CD14-positive monocyte (primary cell): ENCODE measurements at regions not wholly inside any gene's neighbourhood (a gene's known extent, or its start where the extent isn't known, plus 50 kb on each side); places are given as distances from the start of the nearest gene placed in this dataset.
"Not testable (repeated sequence)": the region's sequence is repeated elsewhere in the genome, so short reads cannot be mapped to it uniquely, and the experiment has no call there.

ENCODE experiments used
- DNase-seq, 3 donors: peaks; one replicate each; pipeline ENCODE4 v3.0.0-alpha.2; 2011 to 2022
- H2AFZ ChIP-seq: 2 replicates; pipeline ENCODE4 v1.6.0; 2012; ENCODE audit warnings: mild to moderate bottlenecking, low read depth, low read length, inconsistent platforms; ENCODE audit not compliant: insufficient read depth, poor library complexity, severe bottlenecking
- H3K27ac ChIP-seq, 2 donors: 1 replicate in 1 of 2; 2 replicates in 1 of 2; pipeline ENCODE4 v1.5.1; 2012 to 2013; ENCODE audit warnings: low read length in 2 of 2, control low read depth in 1 of 2, inconsistent platforms in 1 of 2, low read depth in 1 of 2, mild to moderate bottlenecking in 1 of 2
- H3K27me3 ChIP-seq, 2 donors: one replicate each; pipeline versions ENCODE4 v1.6.0 to v1.6.1; 2011 to 2013; ENCODE audit warnings: low read length in 2 of 2; ENCODE audit not compliant: control insufficient read depth in 2 of 2, insufficient read depth in 2 of 2
- H3K36me3 ChIP-seq, 2 donors: replicated peaks in 1 of 2; 1 replicate in 1 of 2; 2 replicates in 1 of 2; pipeline versions ENCODE4 v1.5.1 to v1.6.1; 2012 to 2013; ENCODE audit warnings: low read length in 2 of 2, control low read depth in 1 of 2, inconsistent platforms in 1 of 2, mild to moderate bottlenecking in 1 of 2; ENCODE audit not compliant: insufficient read depth in 2 of 2, control insufficient read depth in 1 of 2
- H3K4me1 ChIP-seq, 2 donors: 1 replicate in 1 of 2; 2 replicates in 1 of 2; pipeline versions ENCODE4 v1.5.1 to v1.6.1; 2012 to 2013; ENCODE audit warnings: low read length in 2 of 2, control low read depth in 1 of 2, inconsistent platforms in 1 of 2, mild to moderate bottlenecking in 1 of 2, moderate library complexity in 1 of 2; ENCODE audit not compliant: insufficient read depth in 2 of 2, control insufficient read depth in 1 of 2
- H3K4me2 ChIP-seq: replicated peaks from 2 replicates; pipeline ENCODE3; 2012; ENCODE audit warnings: low read length, moderate library complexity, mild to moderate bottlenecking; ENCODE audit not compliant: poor library complexity, severe bottlenecking; ENCODE audit errors: extremely low read depth
- H3K4me3 ChIP-seq, 3 experiments: fragments of 200-600 bp in 1 of 3; sonication (generic) in 1 of 3; replicated peaks in 1 of 3; 1 replicate in 2 of 3; 2 replicates in 1 of 3; pipeline ENCODE4 v1.5.1; 2011 to 2013; ENCODE audit warnings: low read length in 3 of 3, mild to moderate bottlenecking in 3 of 3, control low read depth in 2 of 3, low read depth in 2 of 3, inconsistent platforms in 1 of 3, moderate library complexity in 1 of 3
- H3K79me2 ChIP-seq: 2 replicates; pipeline ENCODE4 v1.6.0; 2012; ENCODE audit warnings: mild to moderate bottlenecking, control low read depth, inconsistent platforms, low read length, moderate library complexity; ENCODE audit not compliant: insufficient read depth
- H3K9ac ChIP-seq: 2 replicates; pipeline ENCODE4 v1.6.0; 2017; ENCODE audit warnings: low read length, mild to moderate bottlenecking; ENCODE audit not compliant: insufficient read depth, poor library complexity, severe bottlenecking
- H3K9me3 ChIP-seq, 2 donors: replicated peaks in 1 of 2; 1 replicate in 1 of 2; 2 replicates in 1 of 2; pipeline versions ENCODE4 v1.5.1 to v1.6.1; 2012 to 2013; ENCODE audit warnings: low read length in 2 of 2, control low read depth in 1 of 2; ENCODE audit not compliant: control insufficient read depth in 1 of 2, insufficient read depth in 1 of 2
- H4K20me1 ChIP-seq: 2 replicates; pipeline ENCODE4 v1.6.0; 2012; ENCODE audit warnings: mild to moderate bottlenecking, low read length, control low read depth, moderate library complexity; ENCODE audit not compliant: insufficient read depth
- H3K27ac Mint-ChIP-seq, 7 donors: one replicate each; pipeline ENCODE4 v1.8.0; 2020; ENCODE audit warnings: mild to moderate bottlenecking in 7 of 7, mixed read lengths in 7 of 7, moderate library complexity in 6 of 7, inconsistent platforms in 2 of 7
- H3K27me3 Mint-ChIP-seq, 3 donors: one replicate each; pipeline ENCODE4 v1.8.0; 2021 to 2022; ENCODE audit warnings: low read depth in 3 of 3, mild to moderate bottlenecking in 3 of 3, mixed read lengths in 3 of 3, moderate library complexity in 3 of 3, inconsistent platforms in 1 of 3
- H3K36me3 Mint-ChIP-seq, 2 donors: one replicate each; pipeline ENCODE4 v1.8.0; 2020; ENCODE audit warnings: mixed read lengths in 2 of 2, inconsistent platforms in 1 of 2, mild to moderate bottlenecking in 1 of 2
- H3K4me1 Mint-ChIP-seq: one replicate; pipeline ENCODE4 v1.8.0; 2020; ENCODE audit warnings: mild to moderate bottlenecking, mixed read lengths
- H3K4me3 Mint-ChIP-seq, 2 donors: one replicate each; pipeline ENCODE4 v1.8.0; 2020; ENCODE audit warnings: mild to moderate bottlenecking in 2 of 2, mixed read lengths in 2 of 2, moderate library complexity in 1 of 2
- H3K9me3 Mint-ChIP-seq, 7 donors: one replicate each; pipeline ENCODE4 v1.8.0; 2020 to 2022; ENCODE audit warnings: mixed read lengths in 7 of 7, mild to moderate bottlenecking in 6 of 7, moderate library complexity in 6 of 7, inconsistent platforms in 2 of 7
- WGBS: methylation state at CpG from one replicate; pipeline ENCODE4 v1.1.5; 2013; ENCODE audit warnings: missing lambda C conversion rate; ENCODE audit not compliant: insufficient coverage; 5-methylcytosine and 5-hydroxymethylcytosine counted together
- intact Hi-C, 2 donors: fragments of 100-400 bp; cut with micrococcal nuclease; formaldehyde crosslinking; loops; one replicate each; pipeline versions ENCODE4 v1.15.0 to v1.15.1; 2023
- TF ChIP-seq, protein P1 (sequence below): fragments of 200-600 bp; IDR thresholded peaks from one replicate; pipeline ENCODE4 v1.8.0; 2022; ENCODE audit warnings: antibody characterized with exemption, mild to moderate bottlenecking

DNA sequence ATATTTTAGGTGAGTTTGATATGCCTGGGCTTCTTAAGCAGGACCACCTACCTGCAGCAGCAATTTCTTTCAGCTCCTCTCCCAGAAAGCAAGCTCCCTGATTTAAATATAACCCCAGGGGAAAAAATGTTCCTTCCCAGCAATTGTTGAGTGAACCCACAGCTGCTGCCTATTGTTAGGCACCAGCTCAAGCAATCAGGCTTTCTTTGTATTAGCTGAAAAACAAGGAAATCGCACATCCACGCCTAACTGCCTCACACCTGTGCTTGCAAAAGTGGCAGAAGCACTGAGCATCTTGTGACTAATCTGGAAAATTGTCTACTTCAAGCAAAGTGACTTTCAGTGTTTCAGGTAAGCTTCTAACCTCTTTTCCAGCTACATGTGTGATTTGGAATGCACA lies 432.2 kb downstream of the SMARCA1 start:
- Mint-ChIP-seq H3K4me3 (no peak overlapping the region), H3K27ac (no peak overlapping the region), H3K4me1 (no peaks in the 10 kb centered on the region), H3K36me3 (no peaks in the 10 kb centered on the region), H3K9me3 (peaks cover 0 to 5% (median 2%) of the 10 kb centered on the region in 7 donors), H3K27me3 (peaks cover 0 to 2% (median 2%) of the 10 kb centered on the region in 3 donors)
- Histone ChIP-seq H2AFZ (no peak overlapping the region), H4K20me1 (no peaks in the 10 kb centered on the region), H3K9ac (no peak overlapping the region), H3K4me2 (no peak overlapping the region), H3K4me3 (no peak overlapping the region), H3K27me3 (no peaks in the 10 kb centered on the region), H3K79me2 (no peaks in the 10 kb centered on the region), H3K36me3 (no peaks in the 10 kb centered on the region), H3K4me1 (no peaks in the 10 kb centered on the region), H3K27ac (no peak overlapping the region), H3K9me3 (peaks cover 0 to 8% of the 10 kb centered on the region in 2 donors)
- TF ChIP-seq, protein P1, sequence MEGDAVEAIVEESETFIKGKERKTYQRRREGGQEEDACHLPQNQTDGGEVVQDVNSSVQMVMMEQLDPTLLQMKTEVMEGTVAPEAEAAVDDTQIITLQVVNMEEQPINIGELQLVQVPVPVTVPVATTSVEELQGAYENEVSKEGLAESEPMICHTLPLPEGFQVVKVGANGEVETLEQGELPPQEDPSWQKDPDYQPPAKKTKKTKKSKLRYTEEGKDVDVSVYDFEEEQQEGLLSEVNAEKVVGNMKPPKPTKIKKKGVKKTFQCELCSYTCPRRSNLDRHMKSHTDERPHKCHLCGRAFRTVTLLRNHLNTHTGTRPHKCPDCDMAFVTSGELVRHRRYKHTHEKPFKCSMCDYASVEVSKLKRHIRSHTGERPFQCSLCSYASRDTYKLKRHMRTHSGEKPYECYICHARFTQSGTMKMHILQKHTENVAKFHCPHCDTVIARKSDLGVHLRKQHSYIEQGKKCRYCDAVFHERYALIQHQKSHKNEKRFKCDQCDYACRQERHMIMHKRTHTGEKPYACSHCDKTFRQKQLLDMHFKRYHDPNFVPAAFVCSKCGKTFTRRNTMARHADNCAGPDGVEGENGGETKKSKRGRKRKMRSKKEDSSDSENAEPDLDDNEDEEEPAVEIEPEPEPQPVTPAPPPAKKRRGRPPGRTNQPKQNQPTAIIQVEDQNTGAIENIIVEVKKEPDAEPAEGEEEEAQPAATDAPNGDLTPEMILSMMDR = no peak
- intact Hi-C loops = no loop called here
- DNase-seq = no peak
- WGBS = no CpG with 5 or more reads among the region's 2 CpGs

DNA sequence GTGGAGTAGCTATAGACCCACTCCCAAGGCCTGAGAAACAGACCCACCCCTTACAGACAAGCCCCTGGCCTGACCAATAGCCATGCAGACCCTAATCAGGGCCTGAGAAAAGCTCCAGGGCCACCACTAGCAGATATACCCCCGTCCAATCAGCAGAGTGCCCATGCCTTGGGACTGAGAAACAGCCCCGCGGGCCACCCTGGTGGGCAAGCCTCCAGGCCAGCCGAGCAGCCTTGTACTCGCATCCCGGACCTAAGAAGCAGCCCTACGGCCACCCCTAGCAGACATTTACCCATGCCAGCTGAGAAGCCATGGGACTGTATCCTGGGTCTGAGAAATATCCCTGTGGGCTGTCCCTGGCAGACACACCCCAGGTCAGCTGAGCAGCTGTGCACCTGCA lies 436.5 kb downstream of the SMARCA1 start:
- Histone ChIP-seq H3K4me2 (no peak overlapping the region), H3K27ac (no peak overlapping the region), H4K20me1 (no peaks in the 10 kb centered on the region), H3K79me2 (no peaks in the 10 kb centered on the region), H2AFZ (no peak overlapping the region), H3K4me1 (no peaks in the 10 kb centered on the region), H3K27me3 (no peaks in the 10 kb centered on the region), H3K36me3 (no peaks in the 10 kb centered on the region), H3K9me3 (peaks cover 2 to 8% of the 10 kb centered on the region in 2 donors), H3K4me3 (no peak overlapping the region), H3K9ac (no peak overlapping the region)
- intact Hi-C loops = no loop called here
- TF ChIP-seq, protein P1 = no peak
- DNase-seq = no peak
- H3K36me3 Mint-ChIP-seq = no peaks in the 10 kb centered on the region
- H3K27me3 Mint-ChIP-seq = peaks cover 0 to 3% (median 0%) of the 10 kb centered on the region in 3 donors
- WGBS = 100% methylated on average over 5 of the region's 7 CpGs
- H3K9me3 Mint-ChIP-seq = peaks cover 0 to 9% (median 6%) of the 10 kb centered on the region in 7 donors
- H3K4me1 Mint-ChIP-seq = no peaks in the 10 kb centered on the region
- H3K4me3 Mint-ChIP-seq = no peak overlapping the region
- H3K27ac Mint-ChIP-seq = no peak overlapping the region

DNA sequence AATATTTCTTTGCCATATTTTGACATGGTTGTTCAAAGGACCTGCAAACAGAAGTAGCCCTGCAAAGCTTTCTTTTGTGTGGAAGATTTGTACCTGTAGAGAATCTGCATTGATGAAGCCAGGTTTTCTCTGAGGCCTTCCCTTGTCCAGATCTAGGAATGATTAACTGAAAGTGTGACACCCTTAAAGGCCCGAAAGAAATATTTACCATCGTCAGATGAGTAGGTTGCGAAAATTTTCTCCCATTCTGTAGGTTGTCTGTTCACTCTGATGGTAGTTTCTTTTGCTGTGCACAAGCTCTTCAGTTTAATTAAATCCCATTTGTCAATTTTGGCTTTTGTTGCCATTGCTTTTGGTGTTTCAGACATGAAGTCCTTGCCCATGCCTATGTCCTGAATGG lies 439.0 kb downstream of the SMARCA1 start:
- H3K9me3 ChIP-seq, H3K36me3 ChIP-seq, H3K4me1 Mint-ChIP-seq, H3K4me2 ChIP-seq, H3K27me3 Mint-ChIP-seq, H3K4me1 ChIP-seq, H3K79me2 ChIP-seq, H3K27ac Mint-ChIP-seq, H4K20me1 ChIP-seq, H3K4me3 Mint-ChIP-seq, H3K9ac ChIP-seq, H3K27ac ChIP-seq, DNase-seq, intact Hi-C loops, H2AFZ ChIP-seq, H3K4me3 ChIP-seq, H3K27me3 ChIP-seq, H3K36me3 Mint-ChIP-seq: not testable (repeated sequence)
- WGBS = no CpG with 5 or more reads among the region's 3 CpGs
- peaks cover 0 to 15% (median 8%) of the 10 kb centered on the region in 7 donors for H3K9me3 Mint-ChIP-seq
